ENCODE measurements at regions not wholly inside any gene's neighbourhood (a gene's known extent, or its start where the extent isn't known, plus 50 kb on each side); places are given as distances from the start of the nearest gene placed in this dataset.

DNA sequence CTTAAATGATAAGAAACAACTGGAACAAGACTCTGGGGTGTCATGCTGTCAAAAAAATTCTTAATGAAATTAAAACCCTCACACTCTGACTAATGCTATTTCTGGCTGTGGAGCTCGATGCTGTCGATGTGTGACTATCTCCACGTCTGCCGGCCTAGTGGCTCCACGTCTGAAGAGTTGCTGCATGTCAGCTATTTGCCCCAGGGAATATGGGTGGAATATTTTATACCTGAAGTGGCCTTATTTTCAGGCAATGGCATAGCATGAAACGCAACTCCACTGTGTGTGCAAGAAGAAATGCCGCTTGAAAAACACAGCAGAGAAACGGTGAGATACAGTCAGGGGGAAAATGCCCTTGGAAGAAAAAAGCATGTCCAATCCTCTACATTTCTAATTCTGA is 50.9 kb upstream of the MGMT start:
- ChIA-PET RAD21 (ENCODE audit: low non-redundant PET in 1 of 2, low total read pairs in 2 of 2, uncharacterized antibody in 2 of 2, unreplicated experiment in 2 of 2) (no interaction called here), POLR2A (no interaction called here), CTCF (no interaction called here)
- no peak overlapping the region for H3K4me3 ChIP-seq (replicated peaks in 1 of 2; ENCODE audit: low read depth in 1 of 2, low read length in 2 of 2)
- no peak for DNase-seq (ENCODE audit: low read depth, low spot score)
- H3K4me1 ChIP-seq (ENCODE audit: control insufficient read depth in 1 of 2, insufficient read depth in 2 of 2, low read length in 2 of 2), result no peaks in the 10 kb centered on the region
- H3K9me2 ChIP-seq (ENCODE audit: insufficient read depth), result no peaks in the 10 kb centered on the region
- no peaks in the 10 kb centered on the region for H3K36me3 ChIP-seq (ENCODE audit: control insufficient read depth in 1 of 2, insufficient read depth in 2 of 2, low read length in 2 of 2)
- peaks cover 23% of the 10 kb centered on the region; the same call in 1 of the 2 replicates for H3K27me3 ChIP-seq (ENCODE audit: insufficient read depth, low read length)
- no peak overlapping the region for H3K27ac ChIP-seq (ENCODE audit: low read depth, low read length)
- no peak overlapping the region for H3K9ac ChIP-seq (ENCODE audit: low read length)
- peaks cover 2 to 9% of the 10 kb centered on the region in 2 experiments; a peak in 2 of 4 replicates for H3K9me3 ChIP-seq (ENCODE audit: control insufficient read depth in 1 of 2, insufficient read depth in 1 of 2, low read depth in 1 of 2, low read length in 2 of 2)
- ATAC-seq, result no peak
- intact Hi-C loops (cut with micrococcal nuclease), result no loop called here
- BruUV-seq (replicated peaks), result no TSS peak
- no peaks in the 10 kb centered on the region for H3K79me2 ChIP-seq (ENCODE audit: insufficient read depth, low read length)
- TF ChIP-seq ATF3 (IDR thresholded peaks at IDR 0.05) (no peak), YY1 (IDR thresholded peaks at IDR 0.05; ENCODE audit: extremely low read depth, insufficient replicate concordance, low read depth, low read length) (no peak), POLR2AphosphoS5 (IDR thresholded peaks at IDR 0.05; ENCODE audit: low read depth, low read length) (no peak)
- H4K20me1 ChIP-seq (ENCODE audit: insufficient read depth), result no peaks in the 10 kb centered on the region
- H3K4me2 ChIP-seq (ENCODE audit: low read length), result no peak overlapping the region
- H2AFZ ChIP-seq (ENCODE audit: low read depth, low read length, poor library complexity, severe bottlenecking), result no peak overlapping the region

- no peaks in the 10 kb centered on the region for H3K79me2 ChIP-seq (ENCODE audit: insufficient read depth, low read length)
- H3K4me3 ChIP-seq (replicated peaks in 1 of 2; ENCODE audit: low read depth in 1 of 2, low read length in 2 of 2), result no peak overlapping the region
- H3K27ac ChIP-seq (ENCODE audit: low read depth, low read length), result no peak overlapping the region
- H3K27me3 ChIP-seq (ENCODE audit: insufficient read depth, low read length), result peaks cover 20% of the 10 kb centered on the region; the same call in 1 of the 2 replicates
- no peaks in the 10 kb centered on the region for H4K20me1 ChIP-seq (ENCODE audit: insufficient read depth)
- ChIA-PET POLR2A (no interaction called here), CTCF (no interaction called here), RAD21 (ENCODE audit: low non-redundant PET in 1 of 2, low total read pairs in 2 of 2, uncharacterized antibody in 2 of 2, unreplicated experiment in 2 of 2) (no interaction called here)
- intact Hi-C loops (cut with micrococcal nuclease), result no loop called here
- no peak overlapping the region for H3K4me2 ChIP-seq (ENCODE audit: low read length)
- no peak overlapping the region for H3K9ac ChIP-seq (ENCODE audit: low read length)
- no peaks in the 10 kb centered on the region for H3K4me1 ChIP-seq (ENCODE audit: control insufficient read depth in 1 of 2, insufficient read depth in 2 of 2, low read length in 2 of 2)
- H3K36me3 ChIP-seq (ENCODE audit: control insufficient read depth in 1 of 2, insufficient read depth in 2 of 2, low read length in 2 of 2), result no peaks in the 10 kb centered on the region
- BruUV-seq (replicated peaks), result no TSS peak
- DNase-seq (ENCODE audit: low read depth, low spot score), result no peak
- H3K9me2 ChIP-seq (ENCODE audit: insufficient read depth), result no peaks in the 10 kb centered on the region
- no peak overlapping the region for H2AFZ ChIP-seq (ENCODE audit: low read depth, low read length, poor library complexity, severe bottlenecking)
- TF ChIP-seq SIN3A (IDR thresholded peaks at IDR 0.05; ENCODE audit: low read depth) (no peak), POLR2AphosphoS5 (IDR thresholded peaks at IDR 0.05; ENCODE audit: low read depth, low read length) (no peak), REST (IDR thresholded peaks at IDR 0.05; ENCODE audit: low read depth) (no peak), SRF (IDR thresholded peaks at IDR 0.05; ENCODE audit: low read depth) (no peak), EZH2 (IDR thresholded peaks at IDR 0.05) (no peak), EZH2phosphoT487 (IDR thresholded peaks at IDR 0.05; ENCODE audit: borderline replicate concordance) (no peak), ATF3 (IDR thresholded peaks at IDR 0.05) (no peak), RAD21 (IDR thresholded peaks at IDR 0.05; ENCODE audit: low read depth) (no peak), ZFX (IDR thresholded peaks at IDR 0.05) (no peak), FOSL1 (IDR thresholded peaks at IDR 0.05; ENCODE audit: low read depth) (no peak), EGR1 (IDR thresholded peaks at IDR 0.05; ENCODE audit: low read depth) (no peak)
- peaks cover 5 to 7% of the 10 kb centered on the region in 2 experiments; a peak in 2 of 4 replicates for H3K9me3 ChIP-seq (ENCODE audit: control insufficient read depth in 1 of 2, insufficient read depth in 1 of 2, low read depth in 1 of 2, low read length in 2 of 2)
- no peak for ATAC-seq
These were observed 49.9 kb upstream of the MGMT start for GRCh38 chr10:129416956-129417765.
